K562 (cell line): ENCODE measurements at regions not wholly inside any gene's neighbourhood (a gene's known extent, or its start where the extent isn't known, plus 50 kb on each side); places are given as distances from the start of the nearest gene placed in this dataset.

Experiments used
- ATAC-seq: fragments of 200-7000 bp; cut with Tn5 transposase; 3 replicates; pipeline ENCODE4 v1.9.1; 2020; ENCODE audit warnings: moderate library complexity
- BruUV-seq: library from RNA; stranded (reverse); fragments of 400-500 nt; replicated peaks from 2 replicates; lab custom pipeline; 2021; lab: Mats Ljungman, UMichigan
- CTCF ChIA-PET: fragments of 300-600 bp; formaldehyde crosslinking; extraction: SDS; loops from one replicate; lab custom pipeline; 2021; ENCODE audit warnings: low intra/inter-chr PET ratio; lab: Yijun Ruan, JAX
- POLR2A ChIA-PET: fragments of 300-600, 350-650 bp; sonication (Branson Sonifier 250); formaldehyde crosslinking; extraction: SDS; loops from one replicate; lab custom pipeline; 2021; ENCODE audit warnings: antibody characterized with exemption, inconsistent platforms; lab: Yijun Ruan, JAX
- DNase-seq, 4 experiments: peaks; one replicate each; pipeline versions ENCODE4 v3.0.0 to v3.0.0-alpha.2; 2011 to 2018; ENCODE audit warnings: low spot score in 3 of 4, mixed read lengths in 3 of 4; ENCODE audit errors: extremely low read depth in 1 of 4
- FAIRE-seq: peaks from 2 replicates; lab custom pipeline; 2011; peaks lifted over from hg19 to GRCh38; lab: Jason Lieb, UNC
- H2AFZ ChIP-seq: 2 replicates; pipeline ENCODE4 v1.6.0; 2011; ENCODE audit warnings: low read depth, low read length, control low read depth, inconsistent platforms
- H3K27ac ChIP-seq: fragments of 200-600 bp; 3 replicates; pipeline ENCODE4 v1.8.0; 2011; ENCODE audit warnings: low read depth, mild to moderate bottlenecking, control low read depth, inconsistent platforms, low read length, moderate library complexity, mixed read lengths; ENCODE audit errors: extremely low read depth
- H3K27me3 ChIP-seq, 2 experiments: fragments of 300-600 bp in 1 of 2; 2 replicates in 1 of 2; 3 replicates in 1 of 2; pipeline versions ENCODE4 v1.6.0 to v1.8.0; 2011; ENCODE audit warnings: inconsistent platforms in 2 of 2, low read length in 2 of 2, mild to moderate bottlenecking in 1 of 2, mixed read lengths in 1 of 2, moderate library complexity in 1 of 2; ENCODE audit not compliant: control insufficient read depth in 2 of 2, insufficient read depth in 2 of 2
- H3K36me3 ChIP-seq: fragments of 300-600 bp; 3 replicates; pipeline ENCODE4 v1.8.0; 2011; ENCODE audit warnings: mild to moderate bottlenecking, low read length, inconsistent platforms; ENCODE audit not compliant: control insufficient read depth, insufficient read depth
- H3K4me1 ChIP-seq, 2 experiments: fragments of 200-600 bp in 1 of 2; replicated peaks in 1 of 2; 2 replicates in 1 of 2; 3 replicates in 1 of 2; pipeline versions ENCODE4 v1.5.1 to v1.8.0; 2011; ENCODE audit warnings: inconsistent platforms in 2 of 2, low read length in 2 of 2, mild to moderate bottlenecking in 1 of 2, mixed read lengths in 1 of 2, moderate library complexity in 1 of 2; ENCODE audit not compliant: control insufficient read depth in 2 of 2, insufficient read depth in 2 of 2
- H3K4me2 ChIP-seq: 2 replicates; pipeline ENCODE4 v1.6.1; 2011; ENCODE audit warnings: low read length, control low read depth, inconsistent platforms, mixed read lengths; ENCODE audit not compliant: insufficient read depth
- H3K4me3 ChIP-seq: fragments of 200-600 bp; sonication (generic), shearing (Covaris generic); 2 replicates; pipeline ENCODE4 v1.5.1; 2016; ENCODE audit warnings: control low read depth, inconsistent platforms
- H3K79me2 ChIP-seq: fragments of 200-600 bp; 3 replicates; pipeline ENCODE4 v1.8.0; 2011; ENCODE audit warnings: low read length, inconsistent platforms; ENCODE audit not compliant: control insufficient read depth, insufficient read depth
- H3K9ac ChIP-seq, 2 experiments: 2 replicates each; pipeline versions ENCODE4 v1.6.0 to v1.6.1; 2011; ENCODE audit warnings: low read depth in 2 of 2, low read length in 2 of 2, control low read depth in 1 of 2, inconsistent platforms in 1 of 2, mild to moderate bottlenecking in 1 of 2, mixed read lengths in 1 of 2; ENCODE audit not compliant: insufficient read depth in 1 of 2
- H3K9me1 ChIP-seq: one replicate; pipeline ENCODE4 v1.6.0; 2011; ENCODE audit warnings: inconsistent platforms, mild to moderate bottlenecking, low read length, moderate library complexity; ENCODE audit not compliant: control insufficient read depth, insufficient read depth
- H3K9me3 ChIP-seq: replicated peaks from 2 replicates; pipeline ENCODE4 v1.5.1; 2011; ENCODE audit warnings: low read depth, low read length, inconsistent platforms; ENCODE audit not compliant: control insufficient read depth, insufficient read depth
- H4K20me1 ChIP-seq: replicated peaks from 2 replicates; pipeline ENCODE4 v1.6.1; 2011; ENCODE audit warnings: low read length, inconsistent platforms, mixed read lengths; ENCODE audit not compliant: control insufficient read depth, insufficient read depth
- ARID1B ChIP-seq: fragments of 450-650 bp; IDR thresholded peaks from 2 replicates; pipeline ENCODE4 v1.6.1; 2016; ENCODE audit warnings: antibody characterized with exemption, mild to moderate bottlenecking, inconsistent platforms
- BRD4 ChIP-seq: fragments of 200-600 bp; sonication (generic); IDR thresholded peaks from 2 replicates; pipeline ENCODE4 v1.6.1; 2017; ENCODE audit warnings: inconsistent platforms
- E2F1 ChIP-seq: sonication (generic); formaldehyde crosslinking; IDR thresholded peaks from 2 replicates; pipeline ENCODE4 v1.8.1; 2023; ENCODE audit warnings: mild to moderate bottlenecking, missing genetic modification reagents, moderate library complexity
- ELF4 ChIP-seq: fragments of 450-650 bp; formaldehyde crosslinking; IDR thresholded peaks from 2 replicates; pipeline ENCODE4 v1.4.0; 2022; ENCODE audit warnings: missing genetic modification characterization
- ERF ChIP-seq: fragments of 450-650 bp; formaldehyde crosslinking; IDR thresholded peaks from 2 replicates; pipeline ENCODE4 v1.4.0; 2020; ENCODE audit warnings: mild to moderate bottlenecking, mixed read lengths
- JUN ChIP-seq, 2 experiments: sonication (generic) in 1 of 2; formaldehyde crosslinking in 1 of 2; IDR thresholded peaks; 2 replicates each; pipeline versions ENCODE4 v1.6.1 to v1.8.0; 2012 to 2022; ENCODE audit warnings: borderline replicate concordance in 2 of 2, mild to moderate bottlenecking in 2 of 2, improper control_type of control experiment in 1 of 2, low read depth in 1 of 2, low read length in 1 of 2, missing genetic modification reagents in 1 of 2
- KDM2B ChIP-seq: fragments of 250-450 bp; sonication (Bioruptor Pico); IDR thresholded peaks from 2 replicates; pipeline ENCODE4 v1.8.0; 2021; ENCODE audit warnings: mild to moderate bottlenecking, moderate library complexity
- MAZ ChIP-seq, 2 experiments: fragments of 450-650 bp in 1 of 2; sonication (generic) in 1 of 2; formaldehyde crosslinking; IDR thresholded peaks in 1 of 2; conservative IDR thresholded peaks in 1 of 2; 2 replicates each; pipeline versions ENCODE4 v1.4.0 to v1.5.0; 2020; ENCODE audit warnings: mild to moderate bottlenecking in 1 of 2, missing genetic modification reagents in 1 of 2
- MEF2D ChIP-seq: conservative IDR thresholded peaks from 2 replicates; pipeline ENCODE4 v1.6.1; 2016; ENCODE audit warnings: low read depth, missing genetic modification characterization, missing compliant biosample characterization
- NBN ChIP-seq: fragments of 450-650 bp; IDR thresholded peaks from 2 replicates; pipeline ENCODE4 v1.6.1; 2016; ENCODE audit warnings: low read depth, mild to moderate bottlenecking
- NELFE ChIP-seq: IDR thresholded peaks from 2 replicates; pipeline ENCODE4 v1.6.1; 2011; ENCODE audit warnings: mild to moderate bottlenecking; ENCODE audit not compliant: insufficient read depth, insufficient read length
- ZNF282 ChIP-seq: sonication (generic); formaldehyde crosslinking; IDR thresholded peaks from 2 replicates; pipeline ENCODE4 v1.8.1; 2023; ENCODE audit warnings: missing genetic modification reagents
- ZNF3 ChIP-seq: fragments of 250-450 bp; sonication (Bioruptor Pico); IDR thresholded peaks from 2 replicates; pipeline ENCODE4 v1.5.0; 2021; ENCODE audit warnings: mild to moderate bottlenecking, moderate library complexity
- ZNF384 ChIP-seq: IDR thresholded peaks from 2 replicates; pipeline ENCODE4 v1.6.1; 2012; ENCODE audit warnings: low read depth, low read length, improper control_type of control experiment
- ZNF561 ChIP-seq: fragments of 450-650 bp; formaldehyde crosslinking; conservative IDR thresholded peaks from 2 replicates; pipeline ENCODE4 v1.4.0; 2020; ENCODE audit warnings: mild to moderate bottlenecking, moderate library complexity
- WGBS: fragments of 100-300 bp; shearing (Covaris generic); methylation state at CpG from one replicate; pipeline ENCODE4 v1.1.6; 2016; ENCODE audit warnings: low coverage, mixed read lengths; ENCODE audit not compliant: insufficient coverage; ENCODE audit errors: missing lambda C conversion rate; 5-methylcytosine and 5-hydroxymethylcytosine counted together
- in situ Hi-C: fragments of 300-500 bp; cut with MboI; formaldehyde crosslinking; loops from 4 replicates; pipeline ENCODE4 v1.15.0; 2018; ENCODE audit warnings: inconsistent platforms, mixed read lengths
- intact Hi-C: fragments of 100-400 bp; cut with micrococcal nuclease; formaldehyde crosslinking; loops from 2 replicates; pipeline ENCODE4 v1.14.2; 2022
- TF ChIP-seq, protein P1 (sequence below): fragments of 200-800 bp; sonication (Bioruptor generic); IDR thresholded peaks from 2 replicates; pipeline ENCODE4 v1.6.1; 2016; ENCODE audit warnings: missing genetic modification characterization, missing compliant biosample characterization

- no TSS peak for BruUV-seq
- H4K20me1 ChIP-seq: no peaks in the 10 kb centered on the region
- POLR2A ChIA-PET: no interaction called here
- no peaks in the 10 kb centered on the region for H3K27me3 ChIP-seq
- H3K27ac ChIP-seq: no peak overlapping the region
- H3K9me3 ChIP-seq: no peaks in the 10 kb centered on the region
- no peak overlapping the region for H3K9ac ChIP-seq
- H3K9me1 ChIP-seq: no peaks in the 10 kb centered on the region
- H3K4me1 ChIP-seq: no peaks in the 10 kb centered on the region
- no peaks in the 10 kb centered on the region for H3K36me3 ChIP-seq
- no peak for TF ChIP-seq ZNF384
- no peak for TF ChIP-seq E2F1 (CRISPR knock-in tag)
- TF ChIP-seq JUN (IDR thresholded peaks at IDR 0.05; ENCODE audit: borderline replicate concordance, low read depth, low read length): no peak
- no peak for TF ChIP-seq JUN (CRISPR knock-in tag; IDR thresholded peaks at IDR 0.05; ENCODE audit: borderline replicate concordance)
- no peak for TF ChIP-seq ARID1B
- no peak for TF ChIP-seq ZNF282 (CRISPR knock-in tag)
- no peak for TF ChIP-seq MAZ (CRISPR knock-in tag; conservative IDR thresholded peaks at IDR 0.05 in 1 of 2, IDR thresholded peaks at IDR 0.05 in 1 of 2)
- TF ChIP-seq, protein P1, sequence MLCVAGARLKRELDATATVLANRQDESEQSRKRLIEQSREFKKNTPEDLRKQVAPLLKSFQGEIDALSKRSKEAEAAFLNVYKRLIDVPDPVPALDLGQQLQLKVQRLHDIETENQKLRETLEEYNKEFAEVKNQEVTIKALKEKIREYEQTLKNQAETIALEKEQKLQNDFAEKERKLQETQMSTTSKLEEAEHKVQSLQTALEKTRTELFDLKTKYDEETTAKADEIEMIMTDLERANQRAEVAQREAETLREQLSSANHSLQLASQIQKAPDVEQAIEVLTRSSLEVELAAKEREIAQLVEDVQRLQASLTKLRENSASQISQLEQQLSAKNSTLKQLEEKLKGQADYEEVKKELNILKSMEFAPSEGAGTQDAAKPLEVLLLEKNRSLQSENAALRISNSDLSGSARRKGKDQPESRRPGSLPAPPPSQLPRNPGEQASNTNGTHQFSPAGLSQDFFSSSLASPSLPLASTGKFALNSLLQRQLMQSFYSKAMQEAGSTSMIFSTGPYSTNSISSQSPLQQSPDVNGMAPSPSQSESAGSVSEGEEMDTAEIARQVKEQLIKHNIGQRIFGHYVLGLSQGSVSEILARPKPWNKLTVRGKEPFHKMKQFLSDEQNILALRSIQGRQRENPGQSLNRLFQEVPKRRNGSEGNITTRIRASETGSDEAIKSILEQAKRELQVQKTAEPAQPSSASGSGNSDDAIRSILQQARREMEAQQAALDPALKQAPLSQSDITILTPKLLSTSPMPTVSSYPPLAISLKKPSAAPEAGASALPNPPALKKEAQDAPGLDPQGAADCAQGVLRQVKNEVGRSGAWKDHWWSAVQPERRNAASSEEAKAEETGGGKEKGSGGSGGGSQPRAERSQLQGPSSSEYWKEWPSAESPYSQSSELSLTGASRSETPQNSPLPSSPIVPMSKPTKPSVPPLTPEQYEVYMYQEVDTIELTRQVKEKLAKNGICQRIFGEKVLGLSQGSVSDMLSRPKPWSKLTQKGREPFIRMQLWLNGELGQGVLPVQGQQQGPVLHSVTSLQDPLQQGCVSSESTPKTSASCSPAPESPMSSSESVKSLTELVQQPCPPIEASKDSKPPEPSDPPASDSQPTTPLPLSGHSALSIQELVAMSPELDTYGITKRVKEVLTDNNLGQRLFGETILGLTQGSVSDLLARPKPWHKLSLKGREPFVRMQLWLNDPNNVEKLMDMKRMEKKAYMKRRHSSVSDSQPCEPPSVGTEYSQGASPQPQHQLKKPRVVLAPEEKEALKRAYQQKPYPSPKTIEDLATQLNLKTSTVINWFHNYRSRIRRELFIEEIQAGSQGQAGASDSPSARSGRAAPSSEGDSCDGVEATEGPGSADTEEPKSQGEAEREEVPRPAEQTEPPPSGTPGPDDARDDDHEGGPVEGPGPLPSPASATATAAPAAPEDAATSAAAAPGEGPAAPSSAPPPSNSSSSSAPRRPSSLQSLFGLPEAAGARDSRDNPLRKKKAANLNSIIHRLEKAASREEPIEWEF (CRISPR knock-in tag): no peak
- TF ChIP-seq ZNF561: no peak
- TF ChIP-seq ELF4: no peak
- no peak for TF ChIP-seq ZNF3 (CRISPR knock-in tag)
- TF ChIP-seq ERF (CRISPR knock-in tag): no peak
- TF ChIP-seq KDM2B (CRISPR knock-in tag): no peak
- TF ChIP-seq MEF2D: no peak
- TF ChIP-seq NBN: no peak
- no peak for TF ChIP-seq NELFE
- no peak for TF ChIP-seq BRD4
- H3K4me2 ChIP-seq: no peak overlapping the region
- H3K79me2 ChIP-seq: no peaks in the 10 kb centered on the region
- intact Hi-C loops: no loop called here
- no peak overlapping the region for H2AFZ ChIP-seq
- DNase-seq: no peak
- FAIRE-seq: no peak
- CTCF ChIA-PET: no interaction called here
- WGBS: 0% methylated on average over 2 of the region's 2 CpGs
- ATAC-seq: no peak
- in situ Hi-C loops: no loop called here
- H3K4me3 ChIP-seq: no peak overlapping the region
Observed at GRCh38 chr4:148823419-148823769, 381.2 kb upstream of the NR3C2 start.
